Suprapubic skin (tissue), 3 donors: ENCODE measurements at regions not wholly inside any gene's neighbourhood (a gene's known extent, or its start where the extent isn't known, plus 50 kb on each side); places are given as distances from the start of the nearest gene placed in this dataset.

Experiments
- CTCF ChIP-seq, 2 donors: fragments of 200-600 bp in 1 of 2; fragments of 450-650 bp in 1 of 2; sonication (generic) in 1 of 2; IDR thresholded peaks; one replicate each; pipeline ENCODE4 v1.5.1; 2016 to 2019; ENCODE audit warnings: antibody characterized with exemption in 2 of 2, mild to moderate bottlenecking in 1 of 2, moderate library complexity in 1 of 2
- POLR2AphosphoS5 ChIP-seq, 3 donors: sonication (generic); formaldehyde crosslinking; IDR thresholded peaks; one replicate each; pipeline ENCODE4 v1.6.1; 2017; ENCODE audit warnings: antibody characterized with exemption in 3 of 3

DNA sequence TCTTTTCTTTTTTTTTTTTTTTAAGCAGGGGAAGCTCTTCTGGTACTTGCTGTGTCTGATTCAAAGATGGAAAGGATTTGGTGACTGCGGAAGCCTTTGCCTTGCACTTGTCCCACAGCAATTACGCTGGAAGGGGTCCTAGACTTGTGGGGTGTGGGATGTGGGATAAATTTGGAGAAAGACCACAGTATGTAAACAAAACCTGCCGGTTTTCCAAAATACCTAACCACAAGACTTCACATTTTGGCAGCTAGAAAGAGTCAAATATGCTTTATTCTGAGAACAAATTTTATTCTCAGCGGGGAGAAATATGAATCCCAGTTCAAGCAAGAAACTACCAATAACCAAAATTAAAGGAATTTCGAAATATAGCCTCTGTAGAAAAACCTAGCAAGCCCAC, 176.5 kb downstream of the SPRY2 start:
- TF ChIP-seq CTCF (IDR thresholded peaks at IDR 0.05) (no peak), POLR2AphosphoS5 (IDR thresholded peaks at IDR 0.05) (no peak)
